Adrenal gland (tissue), 9 donors: ENCODE measurements at regions not wholly inside any gene's neighbourhood (a gene's known extent, or its start where the extent isn't known, plus 50 kb on each side); places are given as distances from the start of the nearest gene placed in this dataset.

Experiments
- DNase-seq, 7 donors: peaks; one replicate each; pipeline ENCODE4 v3.0.0-alpha.2; 2019 to 2020
- H3K27ac ChIP-seq, 5 donors: fragments of 200-600 bp; sonication (generic) in 4 of 5; 1 replicate in 3 of 5; 2 replicates in 2 of 5; pipeline versions ENCODE4 v1.5.1 to v1.8.0; 2016 to 2020; ENCODE audit warnings: mild to moderate bottlenecking in 1 of 5
- H3K27me3 ChIP-seq: fragments of 200-600 bp; 2 replicates; pipeline ENCODE4 v1.8.0; 2021
- H3K36me3 ChIP-seq, 2 donors: fragments of 200-600 bp; replicated peaks in 1 of 2; 1 replicate in 1 of 2; 2 replicates in 1 of 2; pipeline versions ENCODE4 v1.5.1 to v1.8.0; 2018 to 2022
- H3K4me1 ChIP-seq, 2 donors: fragments of 200-600 bp; replicated peaks in 1 of 2; 1 replicate in 1 of 2; 2 replicates in 1 of 2; pipeline versions ENCODE4 v1.5.1 to v1.8.0; 2018 to 2021
- H3K4me3 ChIP-seq, 4 donors: fragments of 200-600 bp; sonication (generic) in 3 of 4; one replicate each; pipeline ENCODE4 v1.5.1; 2016 to 2018
- H3K9me3 ChIP-seq, 3 donors: fragments of 200-600 bp; sonication (generic) in 1 of 3; replicated peaks in 1 of 3; 1 replicate in 2 of 3; 2 replicates in 1 of 3; pipeline versions ENCODE4 v1.5.1 to v1.8.0; 2016 to 2021
- POLR2A ChIP-seq, 2 donors: fragments of 450-650 bp; IDR thresholded peaks; one replicate each; pipeline ENCODE4 v1.6.1; 2017; ENCODE audit warnings: antibody characterized with exemption in 2 of 2, mild to moderate bottlenecking in 2 of 2, moderate library complexity in 1 of 2
- WGBS, 4 donors: extraction: QIAGEN DNeasy Blood & Tissue Kit in 2 of 4; methylation state at CpG; one replicate each; pipeline versions ENCODE4 v1.1.5 to v1.1.7; 2013 to 2017; 5-methylcytosine and 5-hydroxymethylcytosine counted together
- intact Hi-C, 2 donors: fragments of 100-400 bp; cut with DNase I; formaldehyde crosslinking; loops; one replicate each; pipeline versions ENCODE4 v1.14.1 to v1.15.0; 2022 to 2023
- TF ChIP-seq, protein P1 (sequence below), 6 experiments: fragments of 450-650 bp in 4 of 6; fragments of 200-600 bp in 2 of 6; sonication (generic) in 1 of 6; IDR thresholded peaks; 1 replicate in 5 of 6; 2 replicates in 1 of 6; pipeline versions ENCODE4 v1.5.1 to v1.8.0; 2016 to 2021; ENCODE audit warnings: antibody characterized with exemption in 6 of 6, mild to moderate bottlenecking in 2 of 6, moderate library complexity in 1 of 6
- donor health status: healthy with polysubstance abuse.
- donor health status: Bipolar disorder and iron deficiency.
- donor health status: DM: yes; HTN: yes; CAD: no.
- donor health status: DM: no; HTN: no; CAD: no.
- donor health status: DM: no; HTN: no; CAD: no.

DNA sequence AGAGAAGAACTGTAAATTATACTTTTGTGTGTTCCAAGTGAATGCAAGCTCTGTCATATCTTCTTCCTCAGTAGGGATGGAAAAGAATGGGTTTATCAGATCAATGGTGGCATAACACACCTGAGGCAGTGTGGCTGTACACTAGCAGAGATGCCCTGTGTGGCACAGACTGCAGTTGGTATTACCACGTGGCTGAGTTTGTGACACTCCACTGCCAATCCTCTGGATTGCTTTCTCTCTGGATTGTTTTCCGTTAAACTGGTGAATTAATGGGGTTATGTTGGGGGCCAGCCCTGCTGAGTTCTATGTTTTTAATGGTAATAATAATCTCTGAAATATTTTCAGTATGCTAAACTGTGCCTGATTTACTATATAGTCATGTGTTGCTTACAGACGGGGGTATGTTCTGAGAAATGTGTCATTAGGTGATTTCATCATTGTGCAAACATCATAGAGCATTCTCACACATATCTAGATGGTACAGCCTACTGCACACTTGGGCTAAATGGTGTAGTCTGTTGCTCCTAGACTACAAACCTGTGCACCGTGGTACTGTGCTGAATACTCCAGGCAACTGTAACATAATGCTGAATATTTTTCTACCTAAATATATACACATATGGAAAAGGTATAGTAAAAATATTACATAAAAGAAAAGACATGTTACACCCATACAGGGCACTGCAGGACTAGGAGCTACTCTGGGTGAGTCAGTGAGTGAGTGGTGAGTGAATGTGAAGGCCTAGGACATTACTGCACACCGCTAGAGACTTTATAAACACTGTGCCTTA, 84.7 kb upstream of the ST6GAL2 start:
- intact Hi-C loops: no loop called here
- H3K27ac ChIP-seq: no peak overlapping the region
- H3K4me1 ChIP-seq: no peaks in the 10 kb centered on the region
- no peaks in the 10 kb centered on the region for H3K27me3 ChIP-seq
- no peak overlapping the region for H3K4me3 ChIP-seq
- no peak for DNase-seq
- H3K36me3 ChIP-seq: no peaks in the 10 kb centered on the region
- WGBS, 4 donors: 75 to 81% (median 77%) methylated on average over 5 of the region's 5 CpGs
- no peaks in the 10 kb centered on the region for H3K9me3 ChIP-seq
- TF ChIP-seq POLR2A (IDR thresholded peaks at IDR 0.05): no peak

DNA sequence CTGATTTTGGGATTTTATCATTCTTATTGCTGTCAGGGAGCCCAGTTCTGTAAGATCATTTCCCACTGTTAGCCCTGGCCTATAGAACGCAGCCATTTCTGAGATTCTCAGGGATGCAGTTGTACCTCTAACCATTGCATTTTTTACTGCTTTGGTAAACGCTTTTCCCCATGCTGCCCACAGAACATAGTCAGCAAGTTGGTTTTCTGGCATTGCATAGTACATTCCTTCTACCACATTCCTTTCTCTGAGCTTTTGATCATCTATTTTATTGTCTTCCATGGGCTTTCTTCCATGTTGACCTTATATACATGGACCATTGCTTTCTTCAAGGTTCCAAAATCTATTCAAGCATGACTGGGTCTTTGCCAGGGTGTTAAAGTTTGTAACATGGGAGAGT, 86.8 kb upstream of the ST6GAL2 start:
- intact Hi-C loops: no loop called here
- Histone ChIP-seq H3K27me3 (no peaks in the 10 kb centered on the region), H3K9me3 (no peaks in the 10 kb centered on the region), H3K4me1 (no peaks in the 10 kb centered on the region), H3K36me3 (no peaks in the 10 kb centered on the region), H3K4me3 (no peak overlapping the region), H3K27ac (no peak overlapping the region)
- 68 to 75% (median 70%) methylated on average over 2 of the region's 2 CpGs for WGBS, 4 donors
- TF ChIP-seq, protein P1, sequence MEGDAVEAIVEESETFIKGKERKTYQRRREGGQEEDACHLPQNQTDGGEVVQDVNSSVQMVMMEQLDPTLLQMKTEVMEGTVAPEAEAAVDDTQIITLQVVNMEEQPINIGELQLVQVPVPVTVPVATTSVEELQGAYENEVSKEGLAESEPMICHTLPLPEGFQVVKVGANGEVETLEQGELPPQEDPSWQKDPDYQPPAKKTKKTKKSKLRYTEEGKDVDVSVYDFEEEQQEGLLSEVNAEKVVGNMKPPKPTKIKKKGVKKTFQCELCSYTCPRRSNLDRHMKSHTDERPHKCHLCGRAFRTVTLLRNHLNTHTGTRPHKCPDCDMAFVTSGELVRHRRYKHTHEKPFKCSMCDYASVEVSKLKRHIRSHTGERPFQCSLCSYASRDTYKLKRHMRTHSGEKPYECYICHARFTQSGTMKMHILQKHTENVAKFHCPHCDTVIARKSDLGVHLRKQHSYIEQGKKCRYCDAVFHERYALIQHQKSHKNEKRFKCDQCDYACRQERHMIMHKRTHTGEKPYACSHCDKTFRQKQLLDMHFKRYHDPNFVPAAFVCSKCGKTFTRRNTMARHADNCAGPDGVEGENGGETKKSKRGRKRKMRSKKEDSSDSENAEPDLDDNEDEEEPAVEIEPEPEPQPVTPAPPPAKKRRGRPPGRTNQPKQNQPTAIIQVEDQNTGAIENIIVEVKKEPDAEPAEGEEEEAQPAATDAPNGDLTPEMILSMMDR (IDR thresholded peaks at IDR 0.05): no peak
- TF ChIP-seq POLR2A (IDR thresholded peaks at IDR 0.05): no peak
- no peak for DNase-seq

DNA sequence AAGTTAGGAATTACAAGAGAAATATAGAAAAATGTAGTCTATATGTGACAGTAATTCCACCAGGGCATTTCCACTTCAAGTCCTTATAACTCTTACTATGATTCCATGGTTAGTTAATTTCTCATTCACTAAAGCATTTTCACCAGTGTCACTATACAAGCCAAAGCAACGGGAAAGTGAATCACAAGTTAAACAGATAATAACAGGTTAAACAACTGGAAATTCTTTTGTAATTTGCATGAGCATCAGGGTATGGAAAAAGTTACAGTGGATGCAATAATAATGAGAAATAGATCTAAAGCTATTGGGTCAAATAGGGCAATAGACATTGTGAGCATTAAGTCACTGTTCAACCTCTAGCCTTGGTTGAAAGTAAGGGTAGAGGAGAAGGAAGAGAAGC, 88.9 kb upstream of the ST6GAL2 start:
- H3K4me3 ChIP-seq: no peak overlapping the region
- 76 to 92% (median 88%) methylated on average over 1 of the region's 1 CpG for WGBS, 4 donors

DNA sequence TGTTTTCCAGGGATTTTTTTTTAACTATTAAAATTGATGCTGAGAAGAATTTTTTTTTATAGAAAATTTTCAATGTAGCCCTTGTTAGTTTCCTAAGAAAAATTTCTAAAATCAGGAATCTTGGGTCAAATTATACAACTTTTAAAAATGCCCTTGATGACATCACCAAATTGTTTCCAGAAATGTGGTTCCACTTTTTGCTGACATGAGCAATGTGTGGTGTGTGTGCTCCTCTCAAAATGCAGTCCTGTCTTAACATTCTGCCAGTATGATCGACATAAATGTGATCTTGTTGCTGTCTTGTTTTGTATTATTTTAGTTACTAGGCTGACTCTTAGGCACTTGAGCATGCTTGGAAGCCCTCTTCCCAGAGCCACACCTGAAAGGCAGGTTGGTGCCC, 89.7 kb upstream of the ST6GAL2 start:
- H3K27ac ChIP-seq: no peak overlapping the region
- H3K9me3 ChIP-seq: no peaks in the 10 kb centered on the region
- H3K27me3 ChIP-seq: no peaks in the 10 kb centered on the region
- 67 to 86% (median 82%) methylated on average over 1 of the region's 1 CpG for whole genome bisulfite sequencing, 4 donors
- H3K4me1 ChIP-seq: no peaks in the 10 kb centered on the region
- H3K36me3 ChIP-seq: no peaks in the 10 kb centered on the region
- no peak overlapping the region for H3K4me3 ChIP-seq
- TF ChIP-seq, protein P1 (IDR thresholded peaks at IDR 0.05): no peak
- TF ChIP-seq POLR2A (IDR thresholded peaks at IDR 0.05): no peak
- no peak for DNase-seq
- intact Hi-C loops: no loop called here

More for the DNA sequence above, 88.9 kb upstream of the ST6GAL2 start:
- Histone ChIP-seq H3K27me3 (no peaks in the 10 kb centered on the region), H3K4me1 (no peaks in the 10 kb centered on the region), H3K9me3 (no peaks in the 10 kb centered on the region), H3K27ac (no peak overlapping the region), H3K36me3 (no peaks in the 10 kb centered on the region)
- TF ChIP-seq, protein P1 (IDR thresholded peaks at IDR 0.05): no peak
- TF ChIP-seq POLR2A (IDR thresholded peaks at IDR 0.05): no peak
- no peak for DNase-seq
- intact Hi-C loops: no loop called here

DNA sequence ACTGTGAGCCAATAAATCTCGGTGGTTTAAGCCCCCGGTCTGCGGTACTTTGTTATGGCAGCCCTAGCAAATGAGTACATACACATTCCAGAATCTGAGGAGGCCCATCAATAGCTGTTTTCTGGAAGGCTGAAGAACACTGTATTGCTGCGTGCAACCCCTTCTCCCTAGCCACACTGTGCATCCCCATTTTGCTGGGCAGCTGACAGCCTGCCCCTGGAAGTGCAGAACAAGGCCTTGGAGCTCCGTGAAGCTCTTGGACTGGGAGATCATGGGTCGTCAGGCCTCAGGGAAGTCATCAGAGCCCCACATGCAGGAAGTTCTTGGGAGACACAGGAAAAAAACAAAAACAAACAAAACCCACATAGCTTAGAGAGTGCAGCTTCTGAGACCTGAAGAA, 90.6 kb upstream of the ST6GAL2 start:
- Histone ChIP-seq H3K36me3 (no peaks in the 10 kb centered on the region), H3K4me3 (no peak overlapping the region), H3K27ac (no peak overlapping the region), H3K9me3 (no peaks in the 10 kb centered on the region), H3K4me1 (no peaks in the 10 kb centered on the region), H3K27me3 (no peaks in the 10 kb centered on the region)
- 65 to 74% (median 67%) methylated on average over 6 of the region's 6 CpGs for WGBS, 4 donors
- no peak for DNase-seq
- no peak for TF ChIP-seq POLR2A (IDR thresholded peaks at IDR 0.05)
- TF ChIP-seq, protein P1 (IDR thresholded peaks at IDR 0.05): no peak
- intact Hi-C loops: no loop called here
